C4-2B (cell line): ENCODE measurements at regions not wholly inside any gene's neighbourhood (a gene's known extent, or its start where the extent isn't known, plus 50 kb on each side); places are given as distances from the start of the nearest gene placed in this dataset.

Experiments used
- H3K27ac ChIP-seq: fragments of 450-650 bp; 2 replicates; pipeline ENCODE4 v1.5.1; 2017
- ZFX ChIP-seq: fragments of 450-650 bp; IDR thresholded peaks from 2 replicates; pipeline ENCODE4 v1.6.1; 2017
- TF ChIP-seq, protein P1 (sequence below): fragments of 450-650 bp; conservative IDR thresholded peaks from 2 replicates; pipeline ENCODE4 v1.5.1; 2017; ENCODE audit warnings: mild to moderate bottlenecking

DNA sequence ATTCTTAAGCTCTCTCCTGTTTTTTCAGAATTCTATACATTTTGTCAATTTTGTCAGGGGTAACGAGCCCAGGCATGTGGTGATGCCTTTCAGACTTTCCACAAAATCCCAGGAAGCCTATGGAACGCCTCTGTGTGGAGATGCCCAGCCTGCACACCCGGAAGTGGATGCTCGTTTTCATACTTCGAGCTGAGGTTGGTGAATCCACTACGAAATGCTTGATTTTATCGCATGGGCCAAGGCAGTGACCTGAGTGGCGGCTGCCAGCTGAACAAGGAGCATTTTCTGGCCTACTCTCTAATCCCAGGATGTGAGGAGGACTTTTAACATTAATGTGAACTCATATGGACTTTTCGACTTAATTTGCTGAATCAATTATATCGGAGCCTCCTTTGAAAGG is 426.7 kb upstream of the B3GAT1 start:
- TF ChIP-seq ZFX: no peak
- TF ChIP-seq, protein P1, sequence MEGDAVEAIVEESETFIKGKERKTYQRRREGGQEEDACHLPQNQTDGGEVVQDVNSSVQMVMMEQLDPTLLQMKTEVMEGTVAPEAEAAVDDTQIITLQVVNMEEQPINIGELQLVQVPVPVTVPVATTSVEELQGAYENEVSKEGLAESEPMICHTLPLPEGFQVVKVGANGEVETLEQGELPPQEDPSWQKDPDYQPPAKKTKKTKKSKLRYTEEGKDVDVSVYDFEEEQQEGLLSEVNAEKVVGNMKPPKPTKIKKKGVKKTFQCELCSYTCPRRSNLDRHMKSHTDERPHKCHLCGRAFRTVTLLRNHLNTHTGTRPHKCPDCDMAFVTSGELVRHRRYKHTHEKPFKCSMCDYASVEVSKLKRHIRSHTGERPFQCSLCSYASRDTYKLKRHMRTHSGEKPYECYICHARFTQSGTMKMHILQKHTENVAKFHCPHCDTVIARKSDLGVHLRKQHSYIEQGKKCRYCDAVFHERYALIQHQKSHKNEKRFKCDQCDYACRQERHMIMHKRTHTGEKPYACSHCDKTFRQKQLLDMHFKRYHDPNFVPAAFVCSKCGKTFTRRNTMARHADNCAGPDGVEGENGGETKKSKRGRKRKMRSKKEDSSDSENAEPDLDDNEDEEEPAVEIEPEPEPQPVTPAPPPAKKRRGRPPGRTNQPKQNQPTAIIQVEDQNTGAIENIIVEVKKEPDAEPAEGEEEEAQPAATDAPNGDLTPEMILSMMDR: no peak

DNA sequence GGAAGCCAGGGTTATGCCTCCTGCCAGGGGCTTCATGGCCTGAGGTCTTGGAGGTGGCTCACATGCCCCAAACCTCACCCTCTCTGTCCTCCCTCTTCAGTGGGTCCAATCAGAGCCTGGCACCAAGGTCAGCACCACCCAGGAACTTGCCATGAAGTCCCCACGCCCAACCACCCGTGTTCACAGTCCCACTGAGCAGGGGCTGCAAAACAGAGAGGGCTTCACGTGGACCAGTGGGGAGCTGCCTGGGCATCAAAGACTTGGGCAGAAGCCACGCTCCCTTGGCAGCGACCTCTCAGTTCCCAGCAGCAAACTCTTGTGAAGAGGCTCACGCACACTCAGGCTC is 425.8 kb upstream of the B3GAT1 start:
- no peak overlapping the region for H3K27ac ChIP-seq
- TF ChIP-seq ZFX: no peak
- TF ChIP-seq, protein P1: no peak

More for the DNA sequence above, 426.7 kb upstream of the B3GAT1 start:
- no peak overlapping the region for H3K27ac ChIP-seq

DNA sequence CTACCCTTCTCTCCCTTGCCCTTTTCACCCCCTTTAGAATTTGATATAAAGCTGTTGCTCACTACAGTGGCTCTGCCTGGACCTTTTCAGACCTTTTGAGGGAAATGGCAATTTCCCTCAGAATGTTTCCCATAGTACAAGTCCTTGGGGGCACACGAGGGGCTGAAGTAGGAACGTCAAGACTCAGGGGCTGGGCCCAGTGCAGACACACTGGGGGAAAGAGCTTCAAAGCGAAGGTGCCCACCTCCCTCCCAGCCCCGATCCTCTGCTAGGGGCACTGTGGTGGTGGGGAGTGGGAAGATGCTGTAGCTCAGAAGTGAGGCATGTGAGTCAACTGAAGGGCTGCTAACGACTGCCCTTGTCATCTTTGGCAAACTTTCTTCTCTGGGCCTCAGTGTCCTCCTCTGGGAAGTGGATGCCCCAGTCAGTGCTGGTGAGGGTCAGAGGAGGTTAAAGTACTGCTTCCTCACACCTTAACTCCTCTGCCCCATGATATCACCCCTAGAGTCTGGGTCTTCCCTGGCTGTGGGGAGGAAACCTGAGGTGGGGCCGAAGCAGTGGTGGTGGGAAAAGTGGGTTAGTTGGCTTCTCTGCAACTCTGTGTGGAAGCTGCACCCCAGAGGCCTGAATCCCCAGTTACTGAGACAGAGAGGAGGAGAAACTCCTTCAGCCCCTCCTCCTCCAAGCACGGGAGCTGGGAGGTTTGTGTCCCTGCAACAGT is 425.3 kb upstream of the B3GAT1 start:
- TF ChIP-seq, protein P1: no peak
- TF ChIP-seq ZFX: no peak
- no peak overlapping the region for H3K27ac ChIP-seq

- H3K27ac ChIP-seq: no peak overlapping the region
- no peak for TF ChIP-seq ZFX
- TF ChIP-seq, protein P1: no peak
Measured at GRCh38 chr11:134836561-134836960, 424.5 kb upstream of the B3GAT1 start.

DNA sequence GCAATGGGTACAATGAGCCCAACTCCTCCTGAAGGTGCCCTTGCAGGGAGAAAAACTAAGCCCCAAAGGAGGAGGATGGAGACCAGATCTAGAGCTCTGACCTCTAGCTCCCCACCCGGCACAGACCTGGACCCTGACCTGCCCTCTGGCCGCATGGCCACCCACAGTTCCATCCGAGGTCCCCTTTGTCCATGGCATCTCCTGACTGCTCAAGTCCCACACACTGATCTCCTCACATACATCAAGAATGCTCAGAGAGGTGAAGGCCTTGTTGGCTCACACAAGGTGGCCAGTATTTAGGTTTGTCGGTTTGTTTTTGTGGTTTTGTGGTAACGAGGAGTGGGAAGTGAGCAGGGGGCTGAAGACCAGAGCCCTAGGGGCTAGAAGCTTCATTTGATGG is 423.5 kb upstream of the B3GAT1 start:
- H3K27ac ChIP-seq: no peak overlapping the region
- TF ChIP-seq, protein P1: no peak
- TF ChIP-seq ZFX: no peak

DNA sequence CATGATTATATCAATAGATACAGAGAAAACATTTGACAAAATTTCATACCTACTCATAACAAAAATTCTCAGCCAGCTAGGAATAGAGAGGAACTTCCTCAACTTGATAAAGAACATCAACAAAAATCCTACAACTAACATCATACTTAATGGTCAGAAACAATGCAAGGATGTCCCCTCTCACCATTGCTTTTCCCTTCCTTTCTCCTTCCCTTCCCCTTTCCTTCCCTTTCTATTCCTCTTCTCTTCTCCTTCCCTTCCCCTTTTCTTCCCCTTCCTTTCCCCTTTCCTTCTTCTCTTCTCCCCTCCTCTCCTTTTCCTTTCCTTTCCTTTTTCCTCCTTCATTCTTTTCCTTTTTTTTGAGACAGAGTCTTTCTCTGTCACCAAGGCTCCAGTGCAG is 418.3 kb upstream of the B3GAT1 start:
- H3K27ac ChIP-seq: no peak overlapping the region
- no peak for TF ChIP-seq ZFX
- TF ChIP-seq, protein P1: no peak

DNA sequence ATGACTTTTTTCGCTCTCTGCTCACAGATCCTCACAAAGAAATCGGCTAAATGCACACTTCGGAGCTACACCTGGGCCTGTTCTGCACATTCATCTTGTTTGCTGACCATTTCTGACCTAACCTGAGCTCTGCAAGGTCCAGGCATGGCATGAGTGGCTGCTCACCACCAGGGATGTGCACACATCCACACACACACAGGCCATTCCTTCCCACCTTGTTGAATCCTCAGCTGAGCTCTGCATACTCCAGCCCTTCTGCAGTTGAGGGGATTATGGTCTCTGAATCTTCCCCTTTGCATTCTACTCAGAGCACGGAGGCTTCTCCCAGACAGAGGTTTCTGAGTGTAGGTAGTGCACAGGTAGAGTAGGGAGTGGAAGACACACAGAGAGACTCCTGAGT is 411.9 kb upstream of the B3GAT1 start:
- no peak overlapping the region for H3K27ac ChIP-seq
- no peak for TF ChIP-seq ZFX
- TF ChIP-seq, protein P1: no peak
